PC-9 (cell line): ENCODE measurements at regions not wholly inside any gene's neighbourhood (a gene's known extent, or its start where the extent isn't known, plus 50 kb on each side); places are given as distances from the start of the nearest gene placed in this dataset.

Experiments
- BruUV-seq: library from RNA; stranded (reverse); fragments of 400-500 nt; replicated peaks from 2 replicates; lab custom pipeline; 2021; lab: Mats Ljungman, UMichigan
- CTCF ChIA-PET: fragments of 300-600 bp; sonication (Branson Sonifier 250); formaldehyde crosslinking; loops from one replicate; lab custom pipeline; 2022; ENCODE audit warnings: antibody characterized with exemption; lab: Charles Lee
- POLR2A ChIA-PET: fragments of 300-600 bp; sonication (Branson Sonifier 250); formaldehyde crosslinking; loops from one replicate; lab custom pipeline; 2022; ENCODE audit warnings: antibody characterized with exemption; ENCODE audit not compliant: unreplicated experiment; lab: Charles Lee
- DNase-seq, 2 experiments: peaks; one replicate each; pipeline versions ENCODE4 v3.0.0 to v3.0.0-alpha.2; 2015 to 2022; ENCODE audit warnings: mixed read lengths in 1 of 2
- H2AFZ ChIP-seq: fragments of 200-600 bp; sonication (generic); 2 replicates; pipeline ENCODE4 v1.8.1; 2017; ENCODE audit warnings: antibody characterized with exemption
- H3F3A ChIP-seq: fragments of 200-600 bp; sonication (generic); 2 replicates; pipeline ENCODE4 v1.8.1; 2017; ENCODE audit warnings: antibody characterized with exemption, mild to moderate bottlenecking, low read depth; ENCODE audit not compliant: insufficient read depth
- H3K27ac ChIP-seq: fragments of 200-600 bp; sonication (generic); 2 replicates; pipeline ENCODE4 v1.6.1; 2016; ENCODE audit warnings: mixed run types
- H3K27me3 ChIP-seq: fragments of 200-600 bp; sonication (generic); 2 replicates; pipeline ENCODE4 v1.6.1; 2016; ENCODE audit warnings: low read depth, mixed run types; ENCODE audit not compliant: insufficient read depth
- H3K36me3 ChIP-seq: fragments of 200-600 bp; sonication (generic); 2 replicates; pipeline ENCODE4 v1.6.1; 2016; ENCODE audit warnings: low read depth, mixed run types
- H3K4me1 ChIP-seq: fragments of 200-600 bp; sonication (generic); replicated peaks from 2 replicates; pipeline ENCODE4 v1.6.1; 2016; ENCODE audit warnings: mixed run types; ENCODE audit not compliant: insufficient read depth
- H3K4me2 ChIP-seq: fragments of 200-600 bp; sonication (generic); 2 replicates; pipeline ENCODE4 v1.6.1; 2017; ENCODE audit warnings: mixed run types
- H3K4me3 ChIP-seq: fragments of 200-600 bp; sonication (generic); 2 replicates; pipeline ENCODE4 v1.6.1; 2016; ENCODE audit warnings: mixed run types
- H3K79me2 ChIP-seq: fragments of 200-600 bp; sonication (generic); 2 replicates; pipeline ENCODE4 v1.6.1; 2017; ENCODE audit warnings: low read depth, mixed run types
- H3K9me2 ChIP-seq: fragments of 200-600 bp; sonication (generic); 2 replicates; pipeline ENCODE4 v1.8.1; 2017; ENCODE audit warnings: mild to moderate bottlenecking; ENCODE audit not compliant: insufficient read depth
- H3K9me3 ChIP-seq: fragments of 200-600 bp; sonication (generic); 2 replicates; pipeline ENCODE4 v1.8.1; 2016; ENCODE audit warnings: low read depth; ENCODE audit not compliant: insufficient read depth
- H4K20me1 ChIP-seq: fragments of 200-600 bp; sonication (generic); 2 replicates; pipeline ENCODE4 v1.8.1; 2017; ENCODE audit not compliant: insufficient read depth
- CTCF ChIP-seq: fragments of 200-600 bp; sonication (generic); conservative IDR thresholded peaks from 2 replicates; pipeline ENCODE4 v1.6.1; 2017; ENCODE audit warnings: mixed run types, antibody characterized with exemption, mild to moderate bottlenecking, moderate library complexity
- EZH2 ChIP-seq: fragments of 200-600 bp; sonication (generic); IDR thresholded peaks from 2 replicates; pipeline ENCODE4 v1.8.0; 2017; ENCODE audit warnings: antibody characterized with exemption, low read depth
- intact Hi-C: fragments of 100-400 bp; cut with micrococcal nuclease; formaldehyde crosslinking; loops from one replicate; pipeline ENCODE4 v1.10.0; 2022; ENCODE audit not compliant: unreplicated experiment

DNA sequence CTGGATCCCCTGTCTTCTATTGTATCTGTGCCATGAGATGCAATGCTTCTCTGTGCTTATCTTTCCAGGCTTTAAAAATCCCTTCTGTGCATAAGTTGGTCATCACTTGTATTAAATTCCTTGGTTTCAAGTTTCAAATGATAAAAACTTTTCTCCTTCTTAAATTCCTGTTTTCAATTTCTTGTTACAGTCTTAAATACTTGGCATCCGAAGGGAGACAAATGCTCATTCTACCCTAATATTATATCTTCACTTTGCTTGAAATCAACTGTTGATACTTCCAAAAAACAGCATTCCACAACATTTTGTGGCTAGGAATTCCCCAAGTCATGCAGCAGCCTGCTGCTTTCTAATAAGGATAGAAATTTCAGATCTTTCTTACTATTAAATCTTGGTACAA lies 413.2 kb upstream of the ACTBL2 start:
- no peak overlapping the region for H3K4me2 ChIP-seq
- no TSS peak for BruUV-seq
- H3K4me3 ChIP-seq, result no peak overlapping the region
- 0 out of 2 replicates have a peak, but pooled peaks cover 5% of the 10 kb centered on the region for H3K4me1 ChIP-seq
- no peaks in the 10 kb centered on the region for H3K27me3 ChIP-seq
- H3K36me3 ChIP-seq, result no peaks in the 10 kb centered on the region
- H3K9me3 ChIP-seq, result peaks cover 7% of the 10 kb centered on the region; the same call in 1 of the 2 replicates
- no peak overlapping the region for H2AFZ ChIP-seq
- CTCF ChIA-PET, result no interaction called here
- H3F3A ChIP-seq, result no peaks in the 10 kb centered on the region
- no peaks in the 10 kb centered on the region for H3K9me2 ChIP-seq
- POLR2A ChIA-PET, result no interaction called here
- H3K27ac ChIP-seq, result no peak overlapping the region
- no peak for DNase-seq
- no peaks in the 10 kb centered on the region for H3K79me2 ChIP-seq
- intact Hi-C loops, result no loop called here
- no peaks in the 10 kb centered on the region for H4K20me1 ChIP-seq
- TF ChIP-seq EZH2 (no peak), CTCF (no peak)

DNA sequence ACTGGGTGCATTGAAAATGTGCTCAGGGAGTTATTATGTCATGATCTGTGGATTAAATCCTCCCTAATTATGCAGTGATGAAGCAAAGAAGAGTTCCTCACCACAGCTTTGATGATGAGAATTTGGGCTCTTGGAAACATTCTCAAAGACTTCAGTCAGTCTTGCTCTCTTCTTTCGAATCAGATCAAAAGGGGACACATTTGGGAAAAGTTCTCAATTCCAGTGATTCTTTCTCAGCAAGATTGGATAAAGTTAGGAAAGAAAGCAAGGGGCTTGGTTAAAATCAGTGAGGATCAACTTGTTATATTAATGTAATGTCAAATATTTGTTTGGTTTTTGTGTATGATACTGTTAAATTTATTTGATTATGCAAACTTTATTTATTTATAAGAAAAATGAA lies 411.3 kb upstream of the ACTBL2 start:
- Histone ChIP-seq H3K27ac (no peak overlapping the region), H3K36me3 (no peaks in the 10 kb centered on the region), H4K20me1 (no peaks in the 10 kb centered on the region), H3K79me2 (no peaks in the 10 kb centered on the region), H3K4me1 (peaks cover 13% of the 10 kb centered on the region), H3K9me3 (peaks cover 7% of the 10 kb centered on the region; the same call in 1 of the 2 replicates), H3K27me3 (no peaks in the 10 kb centered on the region), H3K9me2 (no peaks in the 10 kb centered on the region), H3K4me3 (no peak overlapping the region), H3F3A (no peaks in the 10 kb centered on the region), H2AFZ (no peak overlapping the region), H3K4me2 (no peak overlapping the region)
- ChIA-PET POLR2A (no interaction called here), CTCF (no interaction called here)
- no TSS peak for BruUV-seq
- intact Hi-C loops, result no loop called here
- TF ChIP-seq EZH2 (no peak), CTCF (no peak)
- no peak for DNase-seq

DNA sequence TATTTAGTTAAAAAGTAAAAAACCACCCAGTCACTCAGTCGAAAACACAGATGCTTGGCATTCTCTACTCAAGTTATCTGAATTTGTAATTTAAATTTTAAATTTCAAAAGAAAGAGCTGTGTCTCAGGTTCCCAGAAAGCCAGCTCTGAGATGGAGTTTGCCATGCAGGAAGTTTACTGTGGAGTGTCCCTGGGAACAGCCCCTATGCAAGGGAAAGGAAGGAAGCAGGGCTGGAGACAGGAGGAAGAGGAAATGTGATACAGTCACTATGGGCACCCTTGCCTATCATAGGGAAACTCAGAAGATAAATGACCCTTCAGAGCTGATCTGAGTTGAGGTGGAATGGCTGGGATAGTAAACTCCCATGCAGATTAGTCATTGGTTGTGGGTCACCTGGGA lies 408.8 kb upstream of the ACTBL2 start:
- H2AFZ ChIP-seq, result no peak overlapping the region
- no peaks in the 10 kb centered on the region for H3K9me2 ChIP-seq
- peaks cover 18% of the 10 kb centered on the region for H3K4me1 ChIP-seq
- H3K27me3 ChIP-seq, result no peaks in the 10 kb centered on the region
- H3K4me2 ChIP-seq, result no peak overlapping the region
- no peak overlapping the region for H3K27ac ChIP-seq
- H4K20me1 ChIP-seq, result no peaks in the 10 kb centered on the region
- BruUV-seq, result no TSS peak
- POLR2A ChIA-PET, result no interaction called here
- no peak for DNase-seq
- intact Hi-C loops, result no loop called here
- no peaks in the 10 kb centered on the region for H3K36me3 ChIP-seq
- H3K4me3 ChIP-seq, result no peak overlapping the region
- H3K9me3 ChIP-seq, result peaks cover 7% of the 10 kb centered on the region; the same call in 1 of the 2 replicates
- CTCF ChIA-PET, result interaction anchor here (0.6 kb wide), 1 partner anchor 10 kb away, joined by 4 read pairs; no protein-coding TSS in a partner anchor
- no peaks in the 10 kb centered on the region for H3F3A ChIP-seq
- H3K79me2 ChIP-seq, result no peaks in the 10 kb centered on the region
- TF ChIP-seq EZH2 (no peak), CTCF (no peak)
